Keratinocyte (primary cell): ENCODE measurements at regions not wholly inside any gene's neighbourhood (a gene's known extent, or its start where the extent isn't known, plus 50 kb on each side); places are given as distances from the start of the nearest gene placed in this dataset.

Source experiments
- DNase-seq: peaks from one replicate; pipeline ENCODE4 v3.0.0-alpha.2; 2011; ENCODE audit warnings: low read depth, missing footprints, low spot score
- FAIRE-seq: peaks from 2 replicates; lab custom pipeline; 2011; peaks lifted over from hg19 to GRCh38; lab: Jason Lieb, UNC
- H2AFZ ChIP-seq: 2 replicates; pipeline ENCODE4 v1.6.0; 2012; ENCODE audit warnings: low read length, control low read depth, inconsistent platforms; ENCODE audit not compliant: control insufficient read depth
- H3K27ac ChIP-seq: 2 replicates; pipeline ENCODE4 v1.5.1; 2011; ENCODE audit warnings: low read length; ENCODE audit not compliant: control insufficient read depth, insufficient read depth
- H3K27me3 ChIP-seq: 3 replicates; pipeline ENCODE4 v1.6.0; 2011; ENCODE audit warnings: low read length; ENCODE audit not compliant: control insufficient read depth, insufficient read depth; ENCODE audit errors: extremely low read depth
- H3K36me3 ChIP-seq, 2 experiments: 2 replicates in 1 of 2; 3 replicates in 1 of 2; pipeline ENCODE4 v1.5.1; 2011; ENCODE audit warnings: low read length in 2 of 2, mild to moderate bottlenecking in 1 of 2; ENCODE audit not compliant: control insufficient read depth in 2 of 2, insufficient read depth in 2 of 2; ENCODE audit errors: extremely low read depth in 1 of 2
- H3K4me1 ChIP-seq: 3 replicates; pipeline ENCODE4 v1.5.1; 2011; ENCODE audit warnings: low read length; ENCODE audit not compliant: control insufficient read depth, insufficient read depth; ENCODE audit errors: extremely low read depth
- H3K4me2 ChIP-seq: 3 replicates; pipeline ENCODE4 v1.6.0; 2011; ENCODE audit warnings: low read depth, low read length; ENCODE audit not compliant: control insufficient read depth, insufficient read depth; ENCODE audit errors: extremely low read depth
- H3K4me3 ChIP-seq, 3 experiments: fragments of 200-600 bp in 1 of 3; sonication (generic) in 1 of 3; 2 replicates in 2 of 3; 3 replicates in 1 of 3; pipeline ENCODE4 v1.5.1; 2011 to 2016; ENCODE audit warnings: low read length in 3 of 3, mild to moderate bottlenecking in 3 of 3, control low read depth in 2 of 3, inconsistent platforms in 1 of 3, low read depth in 1 of 3, mixed read lengths in 1 of 3, mixed run types in 1 of 3, moderate library complexity in 1 of 3; ENCODE audit not compliant: control insufficient read depth in 2 of 3, insufficient read depth in 2 of 3; ENCODE audit errors: extremely low read depth in 1 of 3
- H3K79me2 ChIP-seq: 2 replicates; pipeline ENCODE4 v1.6.0; 2012; ENCODE audit warnings: low read length; ENCODE audit not compliant: control insufficient read depth, insufficient read depth
- H3K9ac ChIP-seq: 3 replicates; pipeline ENCODE4 v1.6.0; 2011; ENCODE audit warnings: low read length; ENCODE audit not compliant: control insufficient read depth, insufficient read depth; ENCODE audit errors: extremely low read depth
- H3K9me1 ChIP-seq: 3 replicates; pipeline ENCODE4 v1.6.0; 2011; ENCODE audit warnings: low read length; ENCODE audit not compliant: control insufficient read depth, insufficient read depth; ENCODE audit errors: extremely low read depth
- H3K9me3 ChIP-seq: 2 replicates; pipeline ENCODE4 v1.5.1; 2012; ENCODE audit warnings: low read depth, low read length; ENCODE audit not compliant: control insufficient read depth
- H4K20me1 ChIP-seq: 3 replicates; pipeline ENCODE4 v1.6.0; 2011; ENCODE audit warnings: low read length; ENCODE audit not compliant: control insufficient read depth, insufficient read depth; ENCODE audit errors: extremely low read depth
- CTCF ChIP-seq, 3 experiments: IDR thresholded peaks in 1 of 3; conservative IDR thresholded peaks in 1 of 3; optimal IDR thresholded peaks in 1 of 3; 2 replicates in 2 of 3; 3 replicates in 1 of 3; pipeline versions ENCODE3 to v1.5.1; 2011; ENCODE audit warnings: low read length in 3 of 3, mild to moderate bottlenecking in 3 of 3, moderate library complexity in 2 of 3, control low read depth in 1 of 3, inconsistent platforms in 1 of 3; ENCODE audit not compliant: insufficient read depth in 2 of 3; ENCODE audit errors: extremely low read depth in 1 of 3
- EZH2 ChIP-seq: IDR thresholded peaks from one replicate; pipeline ENCODE4 v1.6.1; 2012; ENCODE audit warnings: inconsistent platforms, mild to moderate bottlenecking, low read length, moderate library complexity
- dilution Hi-C: fragments of 300-500 bp; cut with MboI; formaldehyde crosslinking; loops from one replicate; pipeline ENCODE4 v1.7.0; 2020; ENCODE audit warnings: low sequenced_read_pairs; ENCODE audit not compliant: extremely low pct_ligation_motif_present

- H4K20me1 ChIP-seq, result no peaks in the 10 kb centered on the region
- H2AFZ ChIP-seq, result no peak overlapping the region
- TF ChIP-seq CTCF (optimal IDR thresholded peaks at IDR 0.05 in 1 of 3, IDR thresholded peaks at IDR 0.05 in 1 of 3, conservative IDR thresholded peaks at IDR 0.05 in 1 of 3; ENCODE audit: extremely low read depth in 1 of 3, insufficient read depth in 2 of 3, low read length in 3 of 3) (no peak), EZH2 (no peak)
- H3K4me3 ChIP-seq, result no peak overlapping the region
- no peaks in the 10 kb centered on the region for H3K9me1 ChIP-seq
- FAIRE-seq (no peak), DNase-seq (no peak)
- no peak overlapping the region for H3K27ac ChIP-seq
- H3K27me3 ChIP-seq, result no peaks in the 10 kb centered on the region
- peaks cover 5% of the 10 kb centered on the region for H3K4me1 ChIP-seq
- no peaks in the 10 kb centered on the region for H3K9me3 ChIP-seq
- dilution Hi-C loops, result no loop called here
- no peak overlapping the region for H3K4me2 ChIP-seq
- no peaks in the 10 kb centered on the region for H3K36me3 ChIP-seq
- no peak overlapping the region for H3K9ac ChIP-seq
- no peaks in the 10 kb centered on the region for H3K79me2 ChIP-seq
Observed at GRCh38 chr5:173448856-173449255, 120.6 kb upstream of the STC2 start.

GRCh38 chr5:173443971-173444370, 115.8 kb upstream of the STC2 start:
- Histone ChIP-seq H2AFZ (no peak overlapping the region), H3K27ac (no peak overlapping the region), H3K36me3 (no peaks in the 10 kb centered on the region), H3K27me3 (no peaks in the 10 kb centered on the region), H3K9me3 (no peaks in the 10 kb centered on the region), H3K4me2 (no peak overlapping the region), H3K9me1 (no peaks in the 10 kb centered on the region), H3K79me2 (no peaks in the 10 kb centered on the region), H3K9ac (no peak overlapping the region), H3K4me3 (no peak overlapping the region), H3K4me1 (no peaks in the 10 kb centered on the region), H4K20me1 (no peaks in the 10 kb centered on the region)
- FAIRE-seq (peak; percentile 34), DNase-seq (no peak)
- no peak for TF ChIP-seq EZH2
- no peak for TF ChIP-seq CTCF (optimal IDR thresholded peaks at IDR 0.05 in 1 of 3, IDR thresholded peaks at IDR 0.05 in 1 of 3, conservative IDR thresholded peaks at IDR 0.05 in 1 of 3; ENCODE audit: extremely low read depth in 1 of 3, insufficient read depth in 2 of 3, low read length in 3 of 3)
- dilution Hi-C loops, result no loop called here
